ENCODE measurements at regions not wholly inside any gene's neighbourhood (a gene's known extent, or its start where the extent isn't known, plus 50 kb on each side); places are given as distances from the start of the nearest gene placed in this dataset.

DNA sequence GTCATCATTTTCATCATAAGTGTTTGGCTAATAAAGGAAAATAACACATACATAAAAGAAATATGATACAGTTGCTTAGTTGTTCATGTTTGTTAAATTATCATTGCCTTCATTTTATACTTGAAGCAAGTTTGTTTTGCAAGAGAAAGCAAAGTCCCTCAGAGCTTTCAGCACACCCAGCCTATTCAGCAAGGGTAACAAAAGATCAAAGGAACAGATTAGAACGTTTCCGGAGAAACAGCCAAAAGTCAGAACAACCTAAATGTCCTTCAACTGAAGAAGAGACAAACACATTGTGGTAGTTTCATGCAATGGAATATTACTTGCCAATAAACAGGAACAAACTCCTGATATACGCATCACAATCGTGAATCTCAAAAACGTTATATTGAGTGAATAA, 380.7 kb downstream of the MZT1 start:
- no peak for TF ChIP-seq POLR2A (IDR thresholded peaks at IDR 0.05; ENCODE audit: low read length)
- no peak for TF ChIP-seq GATA1 (IDR thresholded peaks at IDR 0.05; ENCODE audit: low read depth, low read length)

All from erythroblast (primary cell).